ENCODE measurements at regions not wholly inside any gene's neighbourhood (a gene's known extent, or its start where the extent isn't known, plus 50 kb on each side); places are given as distances from the start of the nearest gene placed in this dataset.
A peak's percentile ranks its signal among the peaks of the same experiment; 100 is the strongest.

DNA sequence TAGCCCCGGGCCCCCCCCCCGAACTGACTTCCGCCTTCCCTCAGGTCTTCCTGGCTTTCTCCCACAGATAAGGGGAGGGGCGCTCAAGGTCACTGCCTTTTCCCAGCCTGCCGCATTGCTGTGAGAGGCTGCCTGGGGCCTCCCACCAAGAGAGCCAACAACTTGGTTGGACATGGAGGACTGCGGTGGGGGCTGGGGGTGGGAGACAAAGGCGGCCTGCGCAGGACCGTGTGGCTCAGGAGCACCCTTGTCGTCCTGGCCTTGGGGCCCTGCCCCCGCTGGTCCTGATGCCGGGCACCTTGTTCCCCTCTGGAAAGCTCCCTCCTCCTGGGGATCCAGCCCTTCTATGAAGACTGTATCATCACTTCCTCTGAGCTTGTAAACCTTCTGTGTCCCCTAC, 105.6 kb upstream of the FOXF1 start:
- FAIRE-seq (no peak), DNase-seq (ENCODE audit: insufficient read length, low spot score) (no peak)

DNA sequence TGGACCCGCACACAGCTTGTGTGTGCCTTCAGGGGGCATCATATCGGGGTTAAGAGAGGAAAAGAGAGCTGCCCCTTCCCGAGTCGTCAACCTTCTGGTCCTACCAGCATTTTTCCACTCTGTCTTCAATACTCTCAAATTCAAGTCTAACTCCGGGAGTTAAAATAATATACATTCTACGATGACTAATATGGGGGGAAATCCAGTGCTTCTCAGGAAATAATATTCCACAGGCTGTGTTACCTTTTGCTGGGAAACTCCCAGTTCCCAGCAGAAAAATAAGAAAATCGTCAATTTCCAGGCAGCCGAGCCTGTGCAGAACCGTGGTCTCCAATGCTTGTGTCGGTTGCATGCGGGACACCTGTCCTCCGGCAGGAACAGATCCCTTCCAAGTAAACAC, 105.0 kb upstream of the FOXF1 start:
- DNase-seq (ENCODE audit: insufficient read length, low spot score) (no peak), FAIRE-seq (no peak)

DNA sequence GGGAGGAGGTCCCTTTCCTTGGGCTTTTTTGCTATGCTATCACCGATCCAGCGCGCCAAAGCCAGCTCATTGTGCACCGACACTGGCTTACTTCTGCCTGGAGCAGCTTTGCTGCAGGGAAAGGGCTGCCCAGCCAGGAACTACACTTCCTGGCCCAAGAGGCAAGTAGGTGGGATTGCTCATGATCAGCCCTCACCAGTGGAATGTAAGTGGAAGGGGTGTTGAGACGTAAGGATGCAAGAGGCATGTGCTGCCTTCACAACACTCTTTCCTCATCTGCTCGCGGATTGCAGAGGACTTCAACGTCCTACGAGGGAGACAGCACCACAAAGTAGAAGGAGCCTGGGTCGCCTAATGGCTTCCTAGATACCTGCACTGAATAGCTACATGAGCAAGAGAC, 104.3 kb upstream of the FOXF1 start:
- DNase-seq (ENCODE audit: insufficient read length, low spot score) (no peak), FAIRE-seq (no peak)

DNA sequence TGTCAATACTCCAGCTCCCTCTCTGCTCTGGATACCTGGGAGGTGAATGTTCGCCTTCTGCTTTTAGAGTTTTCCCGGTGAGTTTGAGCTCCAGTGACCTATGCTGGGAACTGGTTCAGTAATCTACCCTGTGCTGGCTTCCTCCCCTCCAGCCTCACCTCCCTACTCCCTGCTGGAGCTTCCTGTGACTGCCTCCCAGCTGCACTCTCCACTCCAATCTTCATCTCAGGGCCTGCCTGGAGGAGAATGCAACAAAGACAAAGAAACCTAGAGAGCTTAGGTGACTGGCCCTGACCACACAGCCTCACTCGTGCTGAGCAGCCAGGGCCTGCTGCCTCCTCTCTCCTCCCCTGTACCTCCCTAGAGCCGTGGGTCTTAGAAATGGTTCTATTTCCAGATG, 101.6 kb upstream of the FOXF1 start:
- FAIRE-seq (no peak), DNase-seq (ENCODE audit: insufficient read length, low spot score) (no peak)

DNA sequence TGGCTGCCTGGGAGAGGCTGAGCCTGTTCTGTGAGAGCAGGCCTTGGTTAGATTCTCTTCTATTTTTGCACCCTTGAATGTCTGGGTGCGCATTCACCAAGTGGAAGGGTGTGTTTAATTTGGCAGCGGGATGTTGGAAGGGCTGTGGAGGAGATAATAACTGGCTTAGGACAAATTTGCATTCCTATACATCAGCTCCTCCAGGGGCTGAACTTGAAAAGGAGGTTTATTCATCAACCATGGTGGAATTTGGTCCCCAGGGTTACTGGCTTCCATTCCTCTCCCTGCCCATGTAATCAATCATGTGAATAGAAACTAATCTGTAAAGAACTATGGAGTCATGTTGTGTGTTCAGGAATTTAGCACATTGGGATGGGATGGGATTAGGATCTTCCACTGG, 100.2 kb upstream of the FOXF1 start:
- no peak for DNase-seq (ENCODE audit: insufficient read length, low spot score)
- FAIRE-seq, result no peak

DNA sequence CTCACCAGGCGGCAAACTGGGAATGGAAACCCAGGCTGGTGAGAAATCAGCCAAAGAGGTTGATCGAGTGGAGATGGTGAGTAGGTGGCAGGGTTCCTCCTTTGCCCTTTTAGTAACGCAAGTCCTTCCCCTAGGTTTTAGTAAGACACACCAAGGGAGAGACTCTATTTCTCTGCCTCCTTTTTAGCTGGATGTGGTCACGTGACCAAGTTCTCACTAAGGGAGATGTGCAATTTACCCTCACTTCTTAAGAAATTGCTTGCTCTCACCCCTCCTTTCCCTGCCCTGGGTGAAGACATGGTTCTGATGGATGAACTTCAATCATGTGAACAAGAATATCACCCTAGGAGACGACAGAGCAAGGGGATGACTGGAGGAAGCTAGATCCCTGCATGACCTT, 99.8 kb upstream of the FOXF1 start:
- no peak for FAIRE-seq

DNA sequence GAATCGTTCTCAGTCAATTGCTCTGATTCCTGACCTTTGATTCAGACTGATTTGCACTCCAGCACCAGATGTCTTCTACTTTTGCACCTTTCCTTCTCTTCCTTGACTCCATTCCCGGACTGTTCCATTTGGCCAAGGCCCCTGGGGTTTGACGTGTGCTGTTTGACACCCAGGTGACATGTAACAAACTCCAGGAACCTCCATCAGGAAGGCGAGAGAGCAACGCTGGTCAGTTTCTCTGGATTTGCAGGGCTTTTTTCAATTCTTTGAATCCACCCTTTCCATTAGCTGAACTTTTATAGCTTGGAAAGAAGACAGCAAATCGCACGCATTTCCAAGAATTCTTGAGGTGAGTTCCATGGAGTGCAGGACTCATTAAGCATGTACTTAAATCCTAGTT, 98.4 kb upstream of the FOXF1 start:
- DNase-seq (ENCODE audit: insufficient read length, low spot score) (no peak), FAIRE-seq (no peak)

More for the DNA sequence above, 99.8 kb upstream of the FOXF1 start:
- DNase-seq (ENCODE audit: insufficient read length, low spot score), result no peak

DNA sequence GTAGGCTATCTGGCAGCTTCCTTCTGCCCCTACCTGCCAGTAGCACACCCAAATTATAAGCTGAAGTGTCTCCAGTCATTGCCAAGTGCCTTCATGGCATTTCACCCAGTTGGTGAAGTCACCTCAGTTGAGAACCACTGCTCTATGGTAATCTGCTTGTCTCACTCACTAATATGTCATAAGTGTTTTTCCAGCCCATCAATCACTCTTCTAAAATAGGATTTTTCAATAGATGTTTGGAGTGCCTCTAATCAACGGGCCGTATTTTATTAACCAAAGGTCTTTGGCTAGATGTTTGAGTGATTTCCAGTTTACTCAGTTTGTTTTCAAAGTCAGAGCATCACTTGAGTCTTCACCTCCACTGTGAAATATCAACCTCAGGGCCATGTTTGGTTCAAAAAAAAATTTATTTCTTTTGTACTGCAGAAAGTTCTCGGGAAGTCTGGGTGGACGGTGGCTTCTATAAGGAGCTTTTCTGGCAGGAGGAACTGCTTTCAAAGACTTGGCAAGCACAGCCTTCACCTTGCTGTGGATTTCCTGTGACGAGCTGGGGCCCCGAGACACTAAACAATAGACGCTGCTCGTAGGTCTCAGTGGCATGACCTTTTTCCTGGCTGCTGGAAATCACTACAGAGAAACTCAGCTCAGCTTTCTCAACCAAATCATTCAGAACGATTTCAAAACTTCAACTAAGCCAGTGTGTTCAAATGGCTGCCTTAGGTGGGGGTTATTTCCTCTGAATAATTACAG, 95.2 kb upstream of the FOXF1 start:
- DNase-seq (ENCODE audit: insufficient read length, low spot score), result no peak
- FAIRE-seq, result no peak

DNA sequence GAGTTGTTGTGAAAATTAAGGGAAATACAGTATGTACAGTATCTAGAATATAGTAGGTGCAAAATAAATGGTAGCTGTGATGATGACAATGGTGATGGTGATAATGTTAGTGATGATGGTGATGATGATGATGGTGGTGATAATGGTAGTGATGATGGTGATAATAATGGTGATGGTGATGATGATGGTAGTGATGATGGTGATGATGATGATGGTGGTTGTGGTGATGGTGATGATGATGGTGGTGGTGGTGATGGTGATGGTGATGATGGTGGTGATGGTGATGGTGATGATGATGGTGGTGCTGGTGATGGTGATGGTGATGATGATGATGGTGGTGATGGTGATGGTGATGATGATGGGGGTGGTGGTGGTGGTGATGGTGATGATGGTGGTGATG, 91.3 kb upstream of the FOXF1 start:
- no peak for DNase-seq (ENCODE audit: insufficient read length, low spot score)
- FAIRE-seq, result no peak

DNA sequence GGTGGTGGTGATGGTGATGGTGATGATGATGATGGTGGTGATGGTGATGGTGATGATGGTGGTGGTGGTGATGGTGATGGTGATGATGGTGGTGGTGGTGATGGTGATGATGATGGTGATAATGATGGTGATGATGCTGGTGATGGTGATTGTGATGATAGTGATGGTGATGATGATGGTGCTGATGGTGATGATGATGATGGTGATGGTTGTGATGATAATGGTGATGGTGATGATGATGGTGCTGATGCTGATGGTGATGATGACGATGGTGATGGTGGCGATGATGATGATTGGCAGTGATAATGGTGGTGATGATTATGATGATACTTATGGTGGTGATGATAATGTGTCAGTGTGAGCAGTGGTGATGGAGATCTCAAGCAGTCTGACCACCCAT, 90.8 kb upstream of the FOXF1 start:
- DNase-seq (ENCODE audit: insufficient read length, low spot score) (no peak), FAIRE-seq (no peak)

DNA sequence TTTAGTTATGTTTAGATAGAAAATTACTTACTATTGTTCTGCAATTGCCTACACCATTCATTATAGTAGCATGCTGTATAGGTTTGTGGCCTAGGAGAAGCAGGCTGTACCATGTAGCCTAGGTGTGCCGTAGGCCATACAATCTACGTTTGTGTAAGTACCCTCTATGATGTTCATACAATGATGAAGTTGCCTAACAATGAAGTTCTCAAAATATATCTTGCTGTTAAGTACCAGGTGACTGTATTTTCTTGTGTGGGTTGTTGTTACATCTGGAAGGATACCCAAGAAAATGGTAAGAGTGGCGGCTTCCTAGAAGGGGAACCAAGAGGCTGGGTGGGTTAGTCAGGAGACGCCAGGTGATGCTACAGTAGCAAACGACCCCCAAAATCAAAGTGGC, 88.3 kb upstream of the FOXF1 start:
- FAIRE-seq (no peak), DNase-seq (ENCODE audit: insufficient read length, low spot score) (no peak)

DNA sequence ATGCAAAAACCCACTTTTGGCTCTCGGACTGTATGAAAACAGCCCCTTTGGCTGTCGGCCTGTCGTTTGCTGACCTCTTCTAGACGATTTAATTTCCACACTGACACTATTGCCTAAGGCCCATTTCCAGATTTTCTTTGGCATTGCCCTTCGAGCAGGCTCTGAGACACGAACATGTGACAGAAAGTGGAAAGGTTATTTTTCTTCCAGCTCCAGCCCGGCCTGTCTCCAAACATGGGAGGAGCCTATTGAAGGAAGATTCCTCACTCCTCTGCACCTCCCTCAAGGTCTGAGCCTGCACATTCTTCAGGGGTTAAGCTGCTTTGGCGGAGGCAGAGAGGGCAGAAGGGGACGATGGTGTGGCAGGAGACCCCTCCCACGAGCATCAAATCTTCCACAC, 85.9 kb upstream of the FOXF1 start:
- DNase-seq (ENCODE audit: insufficient read length, low spot score) (no peak), FAIRE-seq (no peak)

DNA sequence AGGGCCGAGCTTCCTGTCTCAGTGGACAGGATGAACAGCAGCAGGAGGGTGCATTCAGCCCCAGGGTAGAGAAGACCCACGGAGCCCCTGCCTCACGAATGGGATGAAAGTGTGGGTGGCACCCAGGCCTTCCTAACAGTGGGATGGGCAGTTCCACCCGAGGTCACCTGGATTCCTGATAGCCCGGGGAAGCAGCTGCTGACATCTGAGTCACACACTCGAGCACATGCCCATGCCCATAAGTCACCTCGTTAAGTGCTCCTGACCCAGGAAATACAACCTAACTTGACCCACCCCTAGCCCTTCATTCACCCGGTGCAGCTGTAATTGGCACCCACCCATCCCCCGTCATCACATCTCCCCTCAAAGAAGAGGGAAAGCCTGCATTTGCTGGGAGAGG, 85.3 kb upstream of the FOXF1 start:
- DNase-seq (ENCODE audit: insufficient read length, low spot score), result no peak
- FAIRE-seq, result no peak

DNA sequence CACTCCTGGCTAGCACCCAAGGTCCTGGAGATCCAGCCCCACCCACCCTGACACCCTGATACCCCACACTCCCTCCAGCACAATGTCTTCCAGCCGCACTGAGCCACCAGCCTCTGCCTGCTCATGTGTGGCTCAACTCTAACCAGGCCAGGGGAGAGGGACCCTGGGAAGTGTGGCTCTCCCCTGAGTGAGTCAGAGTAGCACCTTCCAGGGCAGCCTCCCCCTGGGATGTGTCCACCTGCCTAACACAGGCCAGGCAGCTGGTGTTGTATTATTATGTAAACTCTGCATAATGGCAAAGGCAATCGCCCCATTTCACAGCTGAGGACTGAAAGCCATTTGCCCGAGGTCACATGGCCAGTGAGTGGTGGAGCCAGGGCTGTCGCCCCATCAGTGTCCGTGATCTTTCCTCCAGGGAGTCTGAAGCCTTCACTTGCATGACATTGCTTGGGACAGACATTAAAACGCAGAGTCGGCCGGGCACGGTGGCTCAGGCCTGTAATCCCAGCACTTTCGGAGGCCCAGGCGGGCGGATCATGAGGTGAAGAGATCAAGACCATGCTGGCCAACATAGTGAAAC, 84.2 kb upstream of the FOXF1 start:
- FAIRE-seq, result no peak
- no peak for DNase-seq (ENCODE audit: insufficient read length, low spot score)

DNA sequence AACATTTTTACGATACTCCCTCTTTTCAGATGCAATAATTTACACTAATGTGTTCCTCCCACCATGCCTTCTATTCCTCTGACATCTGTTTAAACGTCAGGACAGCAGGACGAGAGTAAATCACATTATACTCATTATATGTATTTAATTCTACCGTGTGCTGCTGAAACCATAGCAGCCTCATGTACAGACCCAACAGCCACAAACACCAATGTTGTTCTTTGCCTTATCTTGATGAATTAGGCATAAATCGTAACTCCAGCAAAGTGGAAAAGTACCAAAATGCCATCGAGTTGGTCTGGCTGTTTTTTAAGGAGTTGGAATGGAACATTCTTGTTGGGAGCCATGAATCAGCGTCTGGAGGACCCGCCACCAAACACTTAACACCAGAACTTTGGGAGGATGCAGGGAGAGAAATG, 82.9 kb upstream of the FOXF1 start:
- DNase-seq (ENCODE audit: insufficient read length, low spot score) (no peak), FAIRE-seq (no peak)

DNA sequence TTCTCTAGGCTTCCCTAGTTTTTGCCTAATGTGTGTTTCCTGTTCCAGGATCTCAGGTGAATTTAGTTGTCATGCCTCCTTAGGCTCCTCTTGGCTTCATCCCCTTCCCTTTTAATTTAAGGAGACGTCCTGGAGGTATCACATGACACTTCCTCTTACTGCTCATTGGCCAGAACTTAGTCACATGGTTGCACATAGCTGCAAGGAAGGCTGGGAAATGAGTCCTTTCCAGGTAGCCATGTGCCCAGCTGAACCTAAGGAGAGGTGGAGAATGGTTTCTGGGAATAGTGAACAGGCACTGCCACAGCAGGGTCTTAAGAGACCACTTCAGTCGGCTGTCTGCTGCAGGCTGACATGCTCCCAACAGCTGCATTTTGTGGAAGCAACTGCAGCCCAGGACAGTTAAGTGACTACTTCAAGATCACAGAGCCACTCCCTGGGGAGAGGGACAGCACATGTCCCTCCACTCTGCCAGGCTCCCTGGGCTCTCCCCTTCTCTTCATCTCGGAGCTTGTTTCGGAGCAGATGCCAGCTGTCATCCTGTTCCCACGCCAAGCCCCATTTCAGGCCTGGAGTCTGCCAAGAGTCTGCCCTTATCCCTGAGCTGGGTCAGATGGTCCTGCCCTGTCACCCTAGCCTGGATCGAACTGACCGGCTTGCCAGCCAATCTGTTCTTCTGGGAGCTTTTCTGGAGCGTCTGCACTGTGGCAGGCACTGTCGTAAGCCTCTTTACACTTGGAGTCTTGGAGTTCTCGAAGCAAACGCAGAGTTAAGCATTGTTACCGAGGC, 81.4 kb upstream of the FOXF1 start:
- FAIRE-seq, result no peak
- no peak for DNase-seq (ENCODE audit: insufficient read length, low spot score)

DNA sequence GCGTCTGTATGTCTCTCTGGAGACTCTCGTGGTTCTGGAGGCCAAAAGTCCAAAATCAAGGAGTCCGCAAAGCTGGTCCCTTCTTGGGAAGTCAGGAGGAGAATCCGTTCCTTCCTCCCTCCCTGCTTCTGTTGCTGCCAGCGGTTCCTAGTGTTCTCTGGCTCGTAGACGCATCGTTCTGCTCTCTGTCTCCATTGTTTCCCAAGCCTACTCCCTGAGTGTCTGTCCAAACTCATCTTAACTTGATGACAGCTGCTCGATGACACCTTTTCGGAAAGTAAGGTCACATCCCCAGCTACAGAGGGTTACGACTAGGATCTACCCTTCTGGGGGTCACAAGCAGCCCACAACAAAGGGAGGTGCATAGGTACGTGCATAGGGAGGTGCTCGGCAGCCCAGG, 80.7 kb upstream of the FOXF1 start:
- DNase-seq (ENCODE audit: insufficient read length, low spot score) (no peak), FAIRE-seq (no peak)

DNA sequence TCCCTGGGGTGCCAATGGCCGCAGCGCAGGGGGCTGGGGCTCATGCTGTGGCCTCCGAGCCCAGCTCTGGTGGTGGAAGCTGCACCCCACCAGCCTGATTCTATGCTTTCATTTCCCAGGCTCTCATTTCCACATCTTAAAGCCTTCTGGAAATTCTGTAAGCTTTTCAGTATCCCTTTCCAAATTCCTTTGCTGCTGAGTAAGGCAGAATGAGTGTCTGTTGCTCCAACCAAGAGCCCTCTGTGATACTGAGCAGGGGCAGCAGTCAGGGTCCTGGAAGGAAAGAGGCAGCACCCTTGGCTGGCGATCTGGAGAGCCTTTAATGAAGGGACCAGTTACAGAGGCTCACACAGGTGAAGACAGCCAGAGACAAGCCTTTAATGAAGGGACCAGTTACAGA, 79.5 kb upstream of the FOXF1 start:
- FAIRE-seq, result no peak
- no peak for DNase-seq (ENCODE audit: insufficient read length, low spot score)

DNA sequence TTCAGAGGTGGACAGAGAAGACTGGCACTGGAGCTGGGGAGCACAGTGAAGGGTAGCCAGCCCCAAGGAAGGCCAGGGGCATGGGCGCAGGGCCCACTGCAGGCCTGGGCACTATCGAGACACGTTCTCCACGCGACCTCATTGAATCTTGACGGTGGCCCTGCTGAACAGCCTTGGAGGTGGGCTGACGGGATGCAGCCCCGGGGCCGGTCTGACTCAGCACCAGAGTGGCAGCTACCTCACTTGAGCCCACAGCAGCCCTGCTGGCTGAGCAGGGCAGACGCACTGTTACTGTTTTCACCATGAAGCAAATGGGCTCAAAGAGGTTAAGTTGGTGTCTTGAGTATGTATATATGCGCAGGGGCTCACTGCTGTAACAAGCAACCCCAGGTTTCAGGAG, 78.8 kb upstream of the FOXF1 start:
- DNase-seq (ENCODE audit: insufficient read length, low spot score), result no peak
- FAIRE-seq, result peak; percentile 23

DNA sequence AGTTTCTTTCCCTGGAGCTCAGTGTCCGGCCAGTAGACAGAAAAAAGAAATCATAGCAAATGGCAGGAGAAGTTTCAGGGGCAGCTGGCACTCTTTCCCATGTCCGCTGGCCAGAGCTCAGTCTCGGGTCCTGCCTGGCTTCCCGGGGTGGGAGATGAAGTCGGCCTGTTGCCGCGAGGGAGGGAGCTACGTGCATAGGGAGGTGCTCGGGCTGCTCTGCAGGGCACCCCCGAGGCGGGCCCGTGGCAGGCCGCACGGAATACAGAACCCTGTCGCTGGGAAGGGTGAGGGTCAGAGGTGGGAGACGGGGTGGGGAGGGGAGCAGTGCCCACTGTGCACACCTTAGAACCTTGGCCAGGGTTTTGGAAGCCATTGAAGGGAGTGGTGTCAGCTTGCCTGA, 78.3 kb upstream of the FOXF1 start:
- FAIRE-seq, result no peak
- DNase-seq (ENCODE audit: insufficient read length, low spot score), result no peak

DNA sequence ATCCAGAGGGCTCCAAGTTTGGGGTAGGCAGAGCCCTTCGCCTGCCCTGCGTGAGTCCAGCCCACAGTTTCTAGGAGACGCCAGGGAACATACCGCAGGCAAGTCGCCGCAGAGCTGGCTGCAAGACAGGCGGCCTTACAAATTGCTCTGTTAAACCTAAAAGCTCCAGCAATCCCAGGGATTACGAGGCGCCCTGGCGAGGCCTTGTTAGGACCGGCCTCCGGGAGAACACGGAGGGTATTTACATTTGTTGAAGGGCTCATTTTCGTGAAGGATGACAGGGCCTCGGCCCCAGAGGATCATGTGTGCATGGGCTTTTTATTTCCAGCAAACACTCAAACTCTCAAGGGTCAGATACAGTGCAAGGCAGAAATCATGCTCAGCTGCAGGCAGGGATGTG, 77.6 kb upstream of the FOXF1 start:
- DNase-seq (ENCODE audit: insufficient read length, low spot score) (no peak), FAIRE-seq (no peak)
